IPS-18a (cell line): ENCODE measurements at regions not wholly inside any gene's neighbourhood (a gene's known extent, or its start where the extent isn't known, plus 50 kb on each side); places are given as distances from the start of the nearest gene placed in this dataset.

Source experiments
- H3K27ac ChIP-seq: one replicate; pipeline ENCODE4 v1.5.1; 2013; ENCODE audit warnings: low read length
- H3K27me3 ChIP-seq: one replicate; pipeline ENCODE4 v1.6.1; 2013; ENCODE audit warnings: mild to moderate bottlenecking, low read length; ENCODE audit not compliant: control insufficient read depth, insufficient read depth
- H3K36me3 ChIP-seq: one replicate; pipeline ENCODE4 v1.6.1; 2013; ENCODE audit warnings: low read depth, low read length; ENCODE audit not compliant: control insufficient read depth
- H3K4me1 ChIP-seq: one replicate; pipeline ENCODE4 v1.6.1; 2013; ENCODE audit warnings: low read depth, low read length; ENCODE audit not compliant: control insufficient read depth
- H3K4me3 ChIP-seq: one replicate; pipeline ENCODE4 v1.5.1; 2013; ENCODE audit warnings: low read length
- H3K9ac ChIP-seq: one replicate; pipeline ENCODE4 v1.6.1; 2013; ENCODE audit warnings: mild to moderate bottlenecking, low read length, moderate library complexity
- H3K9me3 ChIP-seq: one replicate; pipeline ENCODE4 v1.6.1; 2013; ENCODE audit warnings: low read depth, low read length; ENCODE audit not compliant: control insufficient read depth

- no peaks in the 10 kb centered on the region for H3K27me3 ChIP-seq
- no peaks in the 10 kb centered on the region for H3K36me3 ChIP-seq
- no peak overlapping the region for H3K4me3 ChIP-seq
- H3K4me1 ChIP-seq: no peaks in the 10 kb centered on the region
- H3K27ac ChIP-seq: no peak overlapping the region
- H3K9ac ChIP-seq: no peak overlapping the region
- no peaks in the 10 kb centered on the region for H3K9me3 ChIP-seq
Measured at GRCh38 chr12:93072340-93072739, 143.2 kb upstream of the EEA1 start.

DNA sequence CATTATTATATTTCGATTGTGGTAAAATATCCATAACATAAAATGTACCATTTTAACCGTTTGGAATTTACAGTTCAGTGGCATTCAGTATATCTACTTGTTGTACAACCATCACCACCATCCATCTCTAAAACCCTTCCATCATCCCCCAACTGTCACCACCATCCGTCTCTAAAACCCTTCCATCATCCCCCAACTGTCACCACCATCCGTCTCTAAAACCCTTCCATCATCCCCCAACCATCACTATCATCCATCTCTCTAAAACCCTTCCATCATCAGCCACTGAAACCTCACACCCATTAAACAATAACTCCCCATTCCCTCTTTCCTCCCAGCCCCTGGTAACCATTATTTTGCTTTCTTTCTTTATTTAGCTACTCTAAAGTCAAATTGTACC is 144.2 kb upstream of the EEA1 start:
- Histone ChIP-seq H3K36me3 (no peaks in the 10 kb centered on the region), H3K4me3 (no peak overlapping the region), H3K9me3 (no peaks in the 10 kb centered on the region), H3K9ac (no peak overlapping the region), H3K27me3 (no peaks in the 10 kb centered on the region), H3K4me1 (peaks cover 6% of the 10 kb centered on the region), H3K27ac (no peak overlapping the region)

- Histone ChIP-seq H3K27me3 (no peaks in the 10 kb centered on the region), H3K9me3 (no peaks in the 10 kb centered on the region), H3K27ac (no peak overlapping the region), H3K4me1 (peaks cover 32% of the 10 kb centered on the region), H3K4me3 (no peak overlapping the region), H3K9ac (no peak overlapping the region), H3K36me3 (no peaks in the 10 kb centered on the region)
Measured at GRCh38 chr12:93078059-93078458, 149.0 kb upstream of the EEA1 start.

DNA sequence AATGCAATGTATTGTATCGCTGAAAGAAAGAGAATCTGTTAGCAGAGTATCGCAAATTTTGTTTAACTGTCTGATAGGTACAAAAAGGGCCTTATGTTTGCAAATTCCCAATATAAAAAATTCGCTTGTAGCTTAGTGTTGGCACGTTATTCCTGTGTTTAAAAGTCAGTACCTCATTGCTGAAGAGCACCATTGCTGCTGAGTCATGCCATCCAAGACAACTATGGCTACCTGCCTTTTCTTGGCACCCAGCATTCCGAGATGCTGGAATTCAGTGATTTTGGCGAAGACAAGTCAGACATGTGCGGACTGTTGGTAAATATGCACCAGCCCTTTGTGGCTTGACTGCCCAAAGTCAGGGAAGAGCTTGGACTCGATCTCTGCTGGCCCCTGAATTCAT is 149.5 kb upstream of the EEA1 start:
- Histone ChIP-seq H3K27me3 (no peaks in the 10 kb centered on the region), H3K36me3 (no peaks in the 10 kb centered on the region), H3K27ac (no peak overlapping the region), H3K9me3 (no peaks in the 10 kb centered on the region), H3K4me3 (no peak overlapping the region), H3K9ac (no peak overlapping the region), H3K4me1 (peaks cover 32% of the 10 kb centered on the region)

GRCh38 chr12:93079271-93079670 is 150.2 kb upstream of the EEA1 start:
- H3K9ac ChIP-seq: no peak overlapping the region
- H3K9me3 ChIP-seq: no peaks in the 10 kb centered on the region
- H3K4me1 ChIP-seq: peaks cover 32% of the 10 kb centered on the region
- H3K27me3 ChIP-seq: no peaks in the 10 kb centered on the region
- H3K4me3 ChIP-seq: no peak overlapping the region
- no peaks in the 10 kb centered on the region for H3K36me3 ChIP-seq
- no peak overlapping the region for H3K27ac ChIP-seq

GRCh38 chr12:93079976-93080375 is 150.9 kb upstream of the EEA1 start:
- H3K27me3 ChIP-seq: no peaks in the 10 kb centered on the region
- peak overlapping the region; percentile 35 for H3K27ac ChIP-seq
- H3K9ac ChIP-seq: peak overlapping the region; percentile 30
- H3K4me3 ChIP-seq: peak overlapping the region; percentile 45
- H3K4me1 ChIP-seq: peaks cover 32% of the 10 kb centered on the region
- H3K9me3 ChIP-seq: no peaks in the 10 kb centered on the region
- H3K36me3 ChIP-seq: no peaks in the 10 kb centered on the region

- Histone ChIP-seq H3K9ac (peak overlapping the region; percentile 30), H3K4me1 (peaks cover 32% of the 10 kb centered on the region), H3K27me3 (no peaks in the 10 kb centered on the region), H3K27ac (peak overlapping the region; percentile 35), H3K36me3 (no peaks in the 10 kb centered on the region), H3K4me3 (peak overlapping the region; percentile 45), H3K9me3 (no peaks in the 10 kb centered on the region)
Measured at GRCh38 chr12:93080452-93080851, 151.4 kb upstream of the EEA1 start.

DNA sequence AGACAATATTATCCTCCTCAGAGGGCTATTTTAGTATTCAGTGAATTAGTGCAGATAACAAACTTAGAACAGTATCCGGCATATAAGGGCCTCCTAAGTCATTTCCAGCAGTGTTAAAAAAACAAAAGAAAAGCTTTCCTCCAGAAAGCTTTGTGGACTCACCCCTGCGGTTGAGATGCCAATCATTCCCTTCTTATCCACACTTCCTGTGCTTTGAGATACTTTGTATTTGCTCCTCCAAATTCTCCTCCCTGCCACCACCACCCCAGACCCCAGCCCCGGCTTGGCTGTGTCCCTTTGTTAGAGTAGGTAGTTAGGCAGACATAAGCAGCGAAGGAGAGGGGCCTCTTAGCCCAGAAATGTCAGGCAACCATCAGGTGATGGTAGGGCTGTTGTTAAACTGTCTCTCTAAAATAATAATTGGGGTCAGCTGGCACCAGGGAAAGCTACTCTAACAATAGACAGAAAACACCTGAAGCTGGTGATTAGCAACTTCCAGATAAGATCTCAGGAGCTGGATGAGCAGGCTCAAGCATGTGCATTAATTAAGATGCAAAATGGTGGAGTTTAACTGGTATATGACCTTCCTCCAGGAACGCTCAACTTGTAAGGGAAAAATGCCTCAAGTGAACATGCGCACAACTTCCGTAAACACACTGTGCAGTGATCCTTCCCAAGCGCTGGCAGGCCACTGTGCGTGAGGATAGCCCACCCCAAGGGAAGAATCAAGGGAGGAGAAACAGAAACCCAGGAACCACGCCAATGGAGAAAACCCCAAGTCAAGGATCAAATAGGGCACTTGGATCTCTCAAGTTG is 152.1 kb upstream of the EEA1 start:
- Histone ChIP-seq H3K9ac (no peak overlapping the region), H3K27ac (peak overlapping the region; percentile 10), H3K4me1 (peaks cover 32% of the 10 kb centered on the region), H3K36me3 (no peaks in the 10 kb centered on the region), H3K4me3 (peak overlapping the region; percentile 45), H3K27me3 (no peaks in the 10 kb centered on the region), H3K9me3 (no peaks in the 10 kb centered on the region)

GRCh38 chr12:93081810-93082165 is 152.7 kb upstream of the EEA1 start:
- Histone ChIP-seq H3K9ac (no peak overlapping the region), H3K9me3 (no peaks in the 10 kb centered on the region), H3K4me3 (no peak overlapping the region), H3K27me3 (no peaks in the 10 kb centered on the region), H3K4me1 (peaks cover 32% of the 10 kb centered on the region), H3K36me3 (no peaks in the 10 kb centered on the region), H3K27ac (no peak overlapping the region)

DNA sequence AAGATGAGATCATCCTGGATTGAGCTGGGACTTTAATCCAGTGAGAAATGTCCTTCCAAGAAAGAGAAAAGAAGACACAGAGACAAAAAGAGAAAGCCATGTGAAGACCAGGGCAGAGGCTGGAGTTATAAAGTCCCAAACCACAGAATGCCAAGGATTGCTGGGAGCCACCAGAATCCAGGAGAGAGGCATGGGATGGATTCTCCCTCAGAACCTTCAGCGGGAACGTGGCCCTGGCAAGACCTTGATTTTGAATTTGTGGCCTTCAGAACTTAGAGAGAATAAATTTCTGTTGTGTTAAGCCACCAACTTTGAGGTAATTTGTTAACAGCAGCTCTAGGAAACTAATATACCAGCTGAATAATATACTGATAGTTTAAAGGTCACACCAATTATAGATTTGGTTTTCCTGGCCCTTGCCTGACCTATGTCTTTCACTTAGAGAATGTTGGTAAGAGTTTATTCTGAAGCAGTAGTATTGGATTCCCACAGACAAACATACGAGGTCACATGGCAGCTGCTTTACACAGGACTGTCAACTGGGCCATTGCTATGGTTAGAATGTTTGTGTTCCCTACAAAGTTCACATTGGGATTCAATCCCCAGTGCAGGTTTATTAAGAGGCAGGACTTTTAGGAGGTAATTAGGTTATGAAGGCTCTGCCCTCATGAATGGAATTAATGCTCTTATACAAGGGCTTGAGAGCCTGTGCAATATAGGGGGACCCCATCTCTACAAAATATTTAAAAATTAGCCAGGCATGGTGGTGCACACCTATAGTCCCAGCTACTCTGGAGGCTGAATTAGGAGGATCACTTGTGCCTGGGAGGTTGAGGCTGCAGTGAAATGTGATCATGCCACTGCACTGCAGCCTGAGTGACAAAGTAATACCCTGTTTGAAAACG is 156.5 kb upstream of the EEA1 start:
- Histone ChIP-seq H3K4me3 (no peak overlapping the region), H3K9ac (no peak overlapping the region), H3K27me3 (no peaks in the 10 kb centered on the region), H3K27ac (no peak overlapping the region), H3K4me1 (peaks cover 14% of the 10 kb centered on the region), H3K9me3 (no peaks in the 10 kb centered on the region), H3K36me3 (no peaks in the 10 kb centered on the region)

GRCh38 chr12:93086288-93086727 is 157.2 kb upstream of the EEA1 start:
- H3K4me1 ChIP-seq: peaks cover 8% of the 10 kb centered on the region
- no peak overlapping the region for H3K4me3 ChIP-seq
- H3K27ac ChIP-seq: no peak overlapping the region
- no peak overlapping the region for H3K9ac ChIP-seq
- H3K27me3 ChIP-seq: no peaks in the 10 kb centered on the region
- H3K36me3 ChIP-seq: no peaks in the 10 kb centered on the region
- H3K9me3 ChIP-seq: no peaks in the 10 kb centered on the region
